ENCODE measurements at regions not wholly inside any gene's neighbourhood (a gene's known extent, or its start where the extent isn't known, plus 50 kb on each side); places are given as distances from the start of the nearest gene placed in this dataset.

- H3K27me3 ChIP-seq (ENCODE audit: insufficient read depth, low read depth, low read length) = no peaks in the 10 kb centered on the region
- no peak for TF ChIP-seq CTCF (IDR thresholded peaks at IDR 0.05; ENCODE audit: poor library complexity, severe bottlenecking)
- no peak for TF ChIP-seq EP300 (conservative IDR thresholded peaks at IDR 0.05; ENCODE audit: poor library complexity, severe bottlenecking)
- no peak for TF ChIP-seq SMC3 (conservative IDR thresholded peaks at IDR 0.05; ENCODE audit: poor library complexity)
- no peak for TF ChIP-seq RAD21 (conservative IDR thresholded peaks at IDR 0.05)
- no peak for TF ChIP-seq REST (IDR thresholded peaks at IDR 0.05; ENCODE audit: borderline replicate concordance)
- TF ChIP-seq POLR2AphosphoS5 (IDR thresholded peaks at IDR 0.05) = no peak
- no peak for TF ChIP-seq EZH2 (IDR thresholded peaks at IDR 0.05; ENCODE audit: borderline replicate concordance, insufficient read depth, low read length, poor library complexity, severe bottlenecking)
- TF ChIP-seq TAF1 (IDR thresholded peaks at IDR 0.05; ENCODE audit: low read depth) = no peak
- no peak for TF ChIP-seq MXI1 (conservative IDR thresholded peaks at IDR 0.05; ENCODE audit: poor library complexity, severe bottlenecking)
Observed at GRCh38 chr1:187718527-187718926, 889.8 kb downstream of the PLA2G4A start.

DNA sequence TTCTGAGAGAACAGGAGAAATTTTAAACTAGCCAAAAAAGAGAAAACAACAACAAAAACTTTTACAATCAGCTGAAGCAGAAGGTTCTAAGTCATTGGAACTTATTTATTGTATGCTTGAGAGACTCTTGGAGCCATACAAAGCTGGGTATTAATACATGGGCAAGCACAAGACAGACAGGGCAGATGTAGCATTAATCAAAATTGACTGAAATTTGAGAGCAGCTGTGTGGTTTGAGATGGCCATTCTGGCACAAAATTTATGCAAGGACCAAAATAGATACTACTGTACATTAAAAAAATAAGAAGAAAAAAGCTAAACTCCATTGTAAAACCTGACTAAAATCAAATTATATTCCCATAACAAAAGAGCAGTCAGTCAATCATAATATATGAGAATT, 892.5 kb downstream of the PLA2G4A start:
- H3K9ac ChIP-seq (ENCODE audit: low read length) = no peak overlapping the region
- H4K20me1 ChIP-seq (ENCODE audit: insufficient read depth) = no peaks in the 10 kb centered on the region
- TF ChIP-seq REST (IDR thresholded peaks at IDR 0.05; ENCODE audit: borderline replicate concordance) = no peak
- no peak for TF ChIP-seq POLR2AphosphoS5 (IDR thresholded peaks at IDR 0.05)
- no peak for TF ChIP-seq EP300 (conservative IDR thresholded peaks at IDR 0.05; ENCODE audit: poor library complexity, severe bottlenecking)
- no peak for TF ChIP-seq CTCF (IDR thresholded peaks at IDR 0.05; ENCODE audit: poor library complexity, severe bottlenecking)
- no peak for TF ChIP-seq SMC3 (conservative IDR thresholded peaks at IDR 0.05; ENCODE audit: poor library complexity)

More at GRCh38 chr1:187718527-187718926, 889.8 kb downstream of the PLA2G4A start:
- Histone ChIP-seq H3F3A (ENCODE audit: insufficient read depth, low read length, poor library complexity, severe bottlenecking) (no peaks in the 10 kb centered on the region), H4K20me1 (ENCODE audit: insufficient read depth) (no peaks in the 10 kb centered on the region), H3K9ac (ENCODE audit: low read length) (no peak overlapping the region), H2AFZ (ENCODE audit: low read depth, low read length) (no peak overlapping the region), H3K4me3 (ENCODE audit: low read length) (no peak overlapping the region), H3K36me3 (ENCODE audit: insufficient read depth, low read length) (no peaks in the 10 kb centered on the region), H3K9me3 (ENCODE audit: low read length) (no peaks in the 10 kb centered on the region), H3K27ac (ENCODE audit: low read length) (no peak overlapping the region), H3K79me2 (replicated peaks; ENCODE audit: insufficient read depth, low read length) (no peaks in the 10 kb centered on the region), H3K4me2 (ENCODE audit: low read length) (no peak overlapping the region), H3K9me2 (ENCODE audit: insufficient read depth, low read length) (no peaks in the 10 kb centered on the region)

More for the DNA sequence above, 892.5 kb downstream of the PLA2G4A start:
- Histone ChIP-seq H3K27ac (ENCODE audit: low read length) (no peak overlapping the region), H3K36me3 (ENCODE audit: insufficient read depth, low read length) (no peaks in the 10 kb centered on the region), H3K79me2 (replicated peaks; ENCODE audit: insufficient read depth, low read length) (no peaks in the 10 kb centered on the region), H3K4me3 (ENCODE audit: low read length) (no peak overlapping the region), H3K9me2 (ENCODE audit: insufficient read depth, low read length) (no peaks in the 10 kb centered on the region), H2AFZ (ENCODE audit: low read depth, low read length) (no peak overlapping the region), H3K9me3 (ENCODE audit: low read length) (no peaks in the 10 kb centered on the region), H3K4me2 (ENCODE audit: low read length) (no peak overlapping the region), H3F3A (ENCODE audit: insufficient read depth, low read length, poor library complexity, severe bottlenecking) (no peaks in the 10 kb centered on the region), H3K27me3 (ENCODE audit: insufficient read depth, low read depth, low read length) (no peaks in the 10 kb centered on the region)
